Mucosa of stomach (tissue), 1 donor: ENCODE measurements at regions not wholly inside any gene's neighbourhood (a gene's known extent, or its start where the extent isn't known, plus 50 kb on each side); places are given as distances from the start of the nearest gene placed in this dataset.
A peak's percentile ranks its signal among the peaks of the same experiment; 100 is the strongest.

ENCODE experiments used
- H3K27me3 ChIP-seq: one replicate; pipeline ENCODE4 v1.7.0; 2013; ENCODE audit warnings: mild to moderate bottlenecking, low read length; ENCODE audit not compliant: control insufficient read depth, insufficient read depth
- H3K36me3 ChIP-seq: one replicate; pipeline ENCODE4 v1.7.0; 2013; ENCODE audit warnings: low read length; ENCODE audit not compliant: control insufficient read depth, insufficient read depth
- H3K4me1 ChIP-seq: one replicate; pipeline ENCODE4 v1.7.0; 2013; ENCODE audit warnings: mild to moderate bottlenecking, low read length; ENCODE audit not compliant: control insufficient read depth, insufficient read depth
- H3K4me3 ChIP-seq: one replicate; pipeline ENCODE4 v1.7.0; 2013; ENCODE audit warnings: low read length
- H3K9ac ChIP-seq: one replicate; pipeline ENCODE4 v1.7.0; 2013; ENCODE audit warnings: mild to moderate bottlenecking, low read length, moderate library complexity
- H3K9me3 ChIP-seq: one replicate; pipeline ENCODE4 v1.7.0; 2013; ENCODE audit warnings: mild to moderate bottlenecking, low read length, moderate library complexity; ENCODE audit not compliant: control insufficient read depth
- donor health status: Pancreatic carcinoma.

DNA sequence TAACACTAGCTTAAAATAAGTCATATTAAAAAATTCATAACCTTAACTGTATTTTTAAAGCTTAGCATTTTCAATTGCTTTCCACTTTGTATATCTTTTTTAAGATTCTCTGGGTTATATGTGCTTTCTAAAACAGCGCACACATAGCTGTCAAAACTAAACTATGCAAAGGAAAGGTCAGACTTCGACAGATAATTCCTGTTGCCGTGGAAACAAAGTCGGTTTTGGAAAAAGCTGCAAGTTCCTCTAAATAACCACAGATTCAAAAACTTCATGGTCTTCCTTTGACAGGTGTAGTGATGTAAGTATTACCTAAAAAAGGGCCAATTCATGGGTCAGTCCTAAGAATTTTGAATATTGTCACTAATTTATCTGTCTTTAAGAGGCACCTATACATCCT lies 249.6 kb upstream of the TFPI start:
- Histone ChIP-seq H3K4me3 (no peak overlapping the region), H3K9me3 (no peaks in the 10 kb centered on the region), H3K36me3 (no peaks in the 10 kb centered on the region), H3K27me3 (no peaks in the 10 kb centered on the region), H3K9ac (no peak overlapping the region), H3K4me1 (no peaks in the 10 kb centered on the region)

DNA sequence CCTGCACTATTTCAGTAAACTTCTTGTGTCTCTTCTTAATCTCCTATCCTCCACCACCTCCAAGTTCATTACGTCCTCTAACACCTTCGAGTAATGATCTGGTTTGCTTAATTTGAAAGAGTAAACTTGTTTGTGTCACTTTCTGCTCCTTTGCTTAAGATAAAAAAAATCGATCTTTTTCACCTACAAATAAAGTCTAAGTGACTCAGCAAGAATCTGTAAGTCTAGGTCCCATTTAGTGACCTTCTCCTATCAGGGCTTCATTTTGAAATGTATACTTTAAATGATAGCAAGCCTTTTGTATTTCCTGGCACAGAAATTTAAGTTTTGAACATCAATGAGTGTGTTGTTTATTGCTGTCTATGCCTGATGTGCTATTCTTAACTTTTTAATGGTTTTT lies 260.9 kb upstream of the TFPI start:
- Histone ChIP-seq H3K27me3 (no peaks in the 10 kb centered on the region), H3K9ac (no peak overlapping the region)

DNA sequence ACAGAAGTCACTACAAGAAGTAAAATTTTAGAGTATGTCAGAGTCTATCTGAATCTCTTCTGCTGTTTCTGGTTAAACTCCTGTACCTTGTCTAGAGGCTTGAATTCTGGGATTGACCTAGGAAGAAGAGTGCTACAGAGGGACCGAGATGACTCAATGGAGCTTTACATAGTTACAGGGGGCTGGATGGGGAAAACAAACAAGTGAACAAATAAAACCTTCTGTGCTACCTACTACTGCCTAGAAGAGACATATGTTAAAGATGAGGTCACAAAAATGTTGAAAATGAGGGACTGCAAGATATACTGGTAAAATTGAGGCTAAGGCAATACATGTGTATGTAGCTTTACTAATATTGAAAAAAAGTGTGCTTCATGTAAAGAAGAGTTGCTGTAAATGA lies 265.4 kb upstream of the TFPI start:
- no peak overlapping the region for H3K4me3 ChIP-seq
- no peaks in the 10 kb centered on the region for H3K4me1 ChIP-seq
- peaks cover 9% of the 10 kb centered on the region for H3K9me3 ChIP-seq
- no peaks in the 10 kb centered on the region for H3K27me3 ChIP-seq
- H3K36me3 ChIP-seq, result no peaks in the 10 kb centered on the region
- H3K9ac ChIP-seq, result no peak overlapping the region

More for the DNA sequence above, 260.9 kb upstream of the TFPI start:
- Histone ChIP-seq H3K4me1 (no peaks in the 10 kb centered on the region), H3K36me3 (no peaks in the 10 kb centered on the region), H3K4me3 (no peak overlapping the region), H3K9me3 (peaks cover 9% of the 10 kb centered on the region)

DNA sequence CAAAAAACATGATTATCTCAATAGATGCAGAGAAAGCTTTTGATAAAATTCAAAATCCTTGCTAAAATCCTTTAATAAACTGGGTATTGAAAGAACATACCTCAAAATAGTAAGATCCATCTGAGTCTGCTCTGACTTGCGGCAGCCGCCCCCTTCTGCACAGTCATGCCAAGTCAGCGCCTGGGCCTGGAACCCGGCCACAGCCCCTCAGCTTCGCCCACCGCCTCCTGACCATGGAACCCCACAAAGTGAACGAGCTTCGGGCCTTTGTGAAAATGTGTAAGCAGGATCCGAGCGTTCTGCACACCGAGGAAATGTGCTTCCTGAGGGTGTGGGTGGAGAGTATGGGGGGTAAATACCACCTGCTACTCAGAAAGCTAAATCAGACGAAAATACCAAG lies 270.9 kb upstream of the TFPI start:
- Histone ChIP-seq H3K27me3 (no peaks in the 10 kb centered on the region), H3K4me3 (no peak overlapping the region)

DNA sequence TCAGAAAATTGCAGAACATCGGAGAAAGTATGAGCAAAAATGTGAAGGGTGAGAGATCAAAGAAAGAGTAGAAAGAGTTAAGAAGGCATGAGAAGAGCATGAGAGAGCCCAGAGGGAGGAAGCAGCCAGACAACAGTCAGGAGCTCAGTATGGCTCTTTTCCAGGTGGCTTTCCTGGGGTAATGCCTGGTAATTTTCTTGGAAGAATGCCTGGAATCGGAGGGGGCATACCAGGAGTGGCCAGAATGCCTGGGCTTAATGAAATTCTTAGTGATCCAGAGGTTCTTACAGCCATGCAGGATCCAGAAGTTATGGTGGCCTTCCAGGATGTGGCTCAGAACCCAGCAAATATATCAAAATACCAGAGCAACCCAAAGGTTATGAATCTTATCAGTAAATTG lies 271.8 kb upstream of the TFPI start:
- no peak overlapping the region for H3K4me3 ChIP-seq
- no peaks in the 10 kb centered on the region for H3K4me1 ChIP-seq
- no peaks in the 10 kb centered on the region for H3K36me3 ChIP-seq

More for the DNA sequence above, 270.9 kb upstream of the TFPI start:
- Histone ChIP-seq H3K4me1 (no peaks in the 10 kb centered on the region), H3K9me3 (no peaks in the 10 kb centered on the region), H3K36me3 (no peaks in the 10 kb centered on the region), H3K9ac (no peak overlapping the region)

DNA sequence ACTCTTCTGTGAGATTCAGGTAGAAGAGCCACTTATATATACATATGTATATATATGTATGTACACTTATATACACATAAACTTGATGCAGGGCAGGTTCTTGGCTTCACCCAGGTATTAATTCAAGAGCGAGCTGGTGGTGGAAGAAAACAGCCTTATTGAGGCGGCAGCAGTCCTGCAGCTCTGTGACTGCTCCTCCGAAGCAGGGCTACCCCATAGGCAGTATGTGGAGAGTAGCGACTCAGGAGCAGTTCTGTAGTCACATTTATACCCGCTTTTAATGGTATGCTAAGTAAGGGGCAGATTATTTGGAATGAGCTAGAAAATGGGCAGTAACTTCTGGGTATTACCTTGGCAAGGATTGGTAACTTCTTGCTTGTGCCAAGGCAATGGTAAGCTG lies 280.6 kb upstream of the TFPI start:
- Histone ChIP-seq H3K9ac (no peak overlapping the region), H3K9me3 (no peaks in the 10 kb centered on the region), H3K36me3 (no peaks in the 10 kb centered on the region), H3K4me3 (no peak overlapping the region), H3K27me3 (no peaks in the 10 kb centered on the region), H3K4me1 (peaks cover 9% of the 10 kb centered on the region)

More for the DNA sequence above, 271.8 kb upstream of the TFPI start:
- Histone ChIP-seq H3K9me3 (no peaks in the 10 kb centered on the region), H3K27me3 (no peaks in the 10 kb centered on the region), H3K9ac (no peak overlapping the region)

DNA sequence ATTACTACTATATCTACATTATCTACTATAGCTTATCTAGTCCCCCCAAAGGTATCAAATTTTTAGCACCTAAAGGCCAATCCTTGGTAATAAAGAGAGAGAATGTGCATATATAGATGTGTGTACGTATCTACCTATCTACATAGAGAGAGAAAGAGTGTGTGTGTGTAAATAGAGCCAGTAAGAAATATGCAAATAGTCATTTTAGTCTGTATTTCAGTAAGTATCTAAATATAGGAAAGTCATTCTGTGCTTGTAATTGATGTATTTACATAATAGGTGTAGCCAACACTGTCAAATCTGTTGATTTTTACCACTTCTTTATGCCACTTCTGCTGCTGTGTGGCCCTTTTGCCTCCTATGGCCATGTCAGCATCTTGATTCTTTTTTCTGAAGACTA lies 284.5 kb upstream of the TFPI start:
- Histone ChIP-seq H3K27me3 (no peaks in the 10 kb centered on the region), H3K4me1 (peaks cover 9% of the 10 kb centered on the region), H3K9ac (no peak overlapping the region), H3K36me3 (no peaks in the 10 kb centered on the region), H3K4me3 (no peak overlapping the region), H3K9me3 (no peaks in the 10 kb centered on the region)

DNA sequence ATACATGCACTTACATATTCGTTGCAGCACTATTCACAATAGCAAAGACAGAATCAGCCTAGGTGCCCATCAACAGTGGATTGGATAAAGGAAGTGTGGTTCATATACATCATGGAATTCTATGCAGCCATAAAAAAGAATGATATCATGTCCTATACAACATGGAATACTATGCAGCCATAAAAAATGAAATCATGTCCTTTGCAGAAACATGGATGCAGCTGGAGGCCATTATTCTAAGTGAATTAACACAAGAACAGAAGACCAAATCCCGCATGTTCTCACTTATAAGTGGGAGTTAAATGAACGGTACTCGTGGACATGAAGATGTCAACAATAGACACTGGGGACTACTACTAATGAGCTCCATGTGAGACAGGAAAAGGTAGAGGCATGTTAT lies 288.1 kb upstream of the TFPI start:
- no peak overlapping the region for H3K4me3 ChIP-seq
- H3K36me3 ChIP-seq, result no peaks in the 10 kb centered on the region
- no peaks in the 10 kb centered on the region for H3K27me3 ChIP-seq
- H3K9ac ChIP-seq, result no peak overlapping the region
- H3K4me1 ChIP-seq, result peaks cover 9% of the 10 kb centered on the region
- no peaks in the 10 kb centered on the region for H3K9me3 ChIP-seq

DNA sequence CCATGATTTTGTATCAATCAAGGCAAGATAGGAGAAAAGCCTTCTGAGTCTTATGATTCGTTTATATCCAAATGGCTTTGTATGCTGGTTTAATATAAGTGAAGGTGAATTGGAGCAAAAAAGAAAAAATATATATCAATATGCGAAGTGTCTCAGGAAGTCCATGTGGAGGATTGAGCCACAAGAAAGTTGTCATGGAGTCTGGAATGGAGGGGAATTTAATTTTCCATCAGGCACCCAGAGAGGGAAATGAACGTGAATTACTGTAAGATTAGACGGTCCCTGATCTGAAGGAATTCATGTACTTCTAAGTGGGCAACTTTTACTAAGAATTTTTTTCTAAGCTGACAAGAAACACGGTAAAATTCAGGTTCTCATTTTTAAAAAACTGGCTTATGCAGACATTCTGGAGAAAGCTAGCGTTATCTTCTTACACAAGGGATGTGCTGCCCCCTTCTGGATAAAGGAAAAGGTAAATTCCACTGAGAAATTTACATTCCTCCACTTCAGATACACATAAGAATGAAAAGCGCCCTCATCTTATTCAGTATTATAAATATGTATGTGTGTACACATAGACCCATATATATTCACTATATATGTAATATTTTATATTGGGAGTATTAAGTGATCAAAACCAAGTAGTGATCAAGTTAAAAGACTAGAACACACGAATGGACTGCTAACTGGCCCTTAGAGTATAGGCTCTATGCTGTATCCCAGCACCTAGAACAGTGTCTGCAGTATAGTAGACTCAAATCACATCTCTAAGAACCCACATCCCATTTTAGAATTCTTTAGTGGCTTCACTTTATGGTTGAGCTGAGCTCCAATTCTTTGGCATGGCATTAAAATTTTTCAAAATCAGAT lies 289.0 kb upstream of the TFPI start:
- no peaks in the 10 kb centered on the region for H3K36me3 ChIP-seq
- H3K27me3 ChIP-seq, result no peaks in the 10 kb centered on the region
- no peaks in the 10 kb centered on the region for H3K9me3 ChIP-seq
- peaks cover 9% of the 10 kb centered on the region for H3K4me1 ChIP-seq
- peak overlapping the region; percentile 17 for H3K9ac ChIP-seq
- no peak overlapping the region for H3K4me3 ChIP-seq

DNA sequence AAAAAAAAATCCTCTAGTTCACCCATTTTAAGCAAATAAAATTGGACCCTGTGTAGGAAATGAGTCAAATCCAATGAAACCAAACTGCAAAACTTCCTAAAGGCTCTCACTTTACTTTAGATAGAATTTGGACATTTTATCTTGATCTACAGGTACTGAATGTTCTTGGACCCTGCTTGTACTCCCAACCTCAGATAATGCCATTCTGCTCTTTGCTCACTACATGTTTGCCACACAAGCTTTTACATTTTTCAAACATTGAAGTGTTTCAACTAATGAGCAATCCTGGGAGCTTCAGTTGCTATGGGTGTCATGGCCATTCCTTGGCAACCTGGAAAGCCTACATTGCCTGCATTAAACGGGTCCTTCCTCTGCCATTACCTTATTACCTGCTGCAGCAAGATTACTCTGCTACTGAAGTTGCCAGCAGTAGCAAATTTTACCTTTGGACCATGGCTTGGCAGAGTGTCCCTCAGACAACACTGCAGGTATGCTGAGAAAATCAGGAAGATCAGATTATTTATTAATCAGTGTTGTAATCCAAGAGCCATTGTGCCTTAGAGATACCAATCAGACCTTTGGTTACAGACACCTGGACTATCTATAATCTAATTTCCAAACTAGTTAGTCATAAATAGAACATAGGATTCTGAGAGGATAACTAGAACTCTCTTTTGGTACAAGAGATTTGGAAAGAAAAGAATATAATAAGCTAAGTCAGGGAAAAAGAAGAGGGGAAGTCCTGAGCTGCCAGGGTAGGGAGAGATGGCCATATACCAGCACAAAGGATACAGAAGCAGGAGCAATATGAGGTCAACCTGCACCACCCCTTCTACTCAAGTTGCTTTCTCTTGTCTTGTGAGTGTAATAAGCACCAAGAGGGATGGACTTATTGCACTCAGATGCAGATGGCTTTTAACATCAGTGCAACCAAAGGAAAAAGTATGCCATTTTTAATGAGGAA lies 293.3 kb upstream of the TFPI start:
- no peaks in the 10 kb centered on the region for H3K4me1 ChIP-seq
- no peak overlapping the region for H3K4me3 ChIP-seq
- H3K9ac ChIP-seq, result no peak overlapping the region
- H3K9me3 ChIP-seq, result no peaks in the 10 kb centered on the region
- H3K27me3 ChIP-seq, result no peaks in the 10 kb centered on the region
- no peaks in the 10 kb centered on the region for H3K36me3 ChIP-seq

DNA sequence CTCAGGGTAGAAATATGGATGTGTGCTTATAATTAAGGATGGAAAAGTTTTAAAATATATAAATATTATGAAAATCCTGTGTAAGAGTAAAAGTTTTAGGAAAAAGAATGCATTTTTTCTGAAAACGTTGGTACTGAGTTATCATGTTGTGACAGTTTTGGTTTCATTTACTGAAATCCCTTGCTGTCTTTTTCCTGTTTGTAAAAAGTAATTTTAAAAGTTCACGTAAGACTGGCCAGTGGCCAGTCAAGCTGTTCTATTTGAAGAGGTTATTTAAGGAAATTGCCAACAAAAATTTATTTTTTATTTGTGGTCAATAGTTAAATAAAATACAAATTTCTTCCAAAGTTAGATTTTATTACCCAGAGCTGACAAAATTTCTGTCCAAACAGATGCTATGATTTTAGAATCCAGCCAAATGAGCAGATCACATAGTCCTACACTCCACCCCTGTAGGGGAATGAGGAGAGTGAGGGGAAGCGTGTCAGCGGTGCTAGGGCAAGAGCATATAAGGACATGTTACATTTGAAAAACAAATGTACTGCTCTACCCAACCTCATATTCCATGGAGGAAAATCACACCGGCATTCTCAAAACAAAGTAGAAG lies 297.8 kb upstream of the TFPI start:
- no peaks in the 10 kb centered on the region for H3K27me3 ChIP-seq
- no peaks in the 10 kb centered on the region for H3K4me1 ChIP-seq
- no peak overlapping the region for H3K4me3 ChIP-seq
- H3K36me3 ChIP-seq, result no peaks in the 10 kb centered on the region
- H3K9me3 ChIP-seq, result no peaks in the 10 kb centered on the region
- no peak overlapping the region for H3K9ac ChIP-seq

DNA sequence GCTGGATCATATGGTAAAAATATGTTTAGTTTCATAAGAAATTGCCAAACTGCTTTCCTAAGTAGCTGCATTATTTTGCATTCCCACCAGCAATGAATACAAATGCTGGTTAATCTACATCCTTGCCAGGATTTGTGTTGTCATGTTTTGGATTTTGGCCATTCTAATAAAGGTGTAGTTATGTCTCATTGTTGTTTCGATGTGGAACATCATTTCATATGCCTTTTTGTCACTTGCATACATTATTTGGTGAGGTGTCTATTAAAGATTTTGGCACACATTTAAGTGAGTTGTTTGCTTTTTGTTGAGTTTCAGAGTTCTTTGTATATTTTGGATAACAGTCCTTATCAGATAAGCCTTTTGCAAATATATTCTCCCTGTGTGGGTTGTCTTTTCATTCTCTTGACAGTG lies 299.2 kb upstream of the TFPI start:
- H3K4me1 ChIP-seq, result peaks cover 13% of the 10 kb centered on the region

More for the DNA sequence above, 299.2 kb upstream of the TFPI start:
- Histone ChIP-seq H3K9me3 (no peaks in the 10 kb centered on the region), H3K27me3 (no peaks in the 10 kb centered on the region), H3K4me3 (no peak overlapping the region), H3K9ac (no peak overlapping the region), H3K36me3 (no peaks in the 10 kb centered on the region)
